Stimulated activated CD8-positive, alpha-beta memory T cell treated with anti-CD3 and anti-CD28 coated beads, Interleukin-15, amount 100 ng/mL, for 1 hour (primary cell): ENCODE measurements at regions not wholly inside any gene's neighbourhood (a gene's known extent, or its start where the extent isn't known, plus 50 kb on each side); places are given as distances from the start of the nearest gene placed in this dataset.
"Not testable (repeated sequence)": the region's sequence is repeated elsewhere in the genome, so short reads cannot be mapped to it uniquely, and the experiment has no call there.

ENCODE experiments used
- DNase-seq: peaks from one replicate; pipeline ENCODE4 v3.0.0-alpha.2; 2020; ENCODE audit warnings: low read depth

DNA sequence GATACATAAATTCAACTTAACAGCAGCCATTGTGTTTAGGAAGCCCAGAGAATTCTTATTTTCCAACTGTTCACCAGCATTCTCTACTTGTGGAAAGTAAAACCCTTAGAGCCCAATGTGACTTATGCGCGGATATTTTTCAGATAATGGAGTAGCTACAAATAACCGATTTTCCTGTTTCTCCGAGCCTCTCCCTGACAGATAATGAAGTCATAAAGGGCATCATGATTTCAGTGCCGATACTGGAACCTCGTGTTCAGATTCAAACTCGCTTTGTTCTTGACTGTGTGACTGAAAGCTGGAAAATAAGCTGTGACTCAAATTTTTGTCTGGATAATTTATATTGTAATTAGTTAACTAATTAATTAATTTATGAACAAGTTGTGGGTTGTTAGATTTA, 228.2 kb downstream of the VAPA start:
- no peak for DNase-seq

DNA sequence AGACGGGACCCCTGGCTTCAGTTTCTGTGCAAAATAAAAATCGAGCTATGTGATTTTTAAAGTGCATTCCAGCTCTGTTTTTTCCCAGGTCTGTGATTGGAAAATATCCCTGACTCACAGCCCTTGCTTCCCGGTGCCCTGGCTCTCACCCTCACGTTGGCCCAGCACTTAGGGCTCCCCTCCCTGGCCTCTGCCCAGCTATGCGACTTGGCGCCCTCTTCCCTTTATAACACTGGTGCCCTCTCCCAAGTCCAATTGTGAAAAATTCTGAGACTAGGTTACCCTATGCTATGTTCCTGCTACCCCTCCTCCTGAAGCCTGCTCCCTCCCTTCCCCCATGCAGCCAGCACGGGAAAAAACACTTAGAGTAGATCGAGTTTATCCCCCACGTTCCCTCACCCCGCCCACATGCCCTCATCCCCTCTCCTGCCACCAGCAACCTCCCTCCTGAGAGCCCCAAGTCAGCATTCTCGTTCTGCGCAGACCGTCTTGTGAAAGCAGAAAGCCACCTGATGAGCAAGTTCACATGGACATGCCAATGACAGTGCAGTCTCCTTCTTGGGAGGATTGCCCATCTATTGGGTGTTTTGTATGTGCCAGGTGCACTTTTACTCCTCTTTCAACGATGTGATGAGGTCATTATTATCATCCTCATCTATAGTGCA, 228.8 kb downstream of the VAPA start:
- no peak for DNase-seq

DNA sequence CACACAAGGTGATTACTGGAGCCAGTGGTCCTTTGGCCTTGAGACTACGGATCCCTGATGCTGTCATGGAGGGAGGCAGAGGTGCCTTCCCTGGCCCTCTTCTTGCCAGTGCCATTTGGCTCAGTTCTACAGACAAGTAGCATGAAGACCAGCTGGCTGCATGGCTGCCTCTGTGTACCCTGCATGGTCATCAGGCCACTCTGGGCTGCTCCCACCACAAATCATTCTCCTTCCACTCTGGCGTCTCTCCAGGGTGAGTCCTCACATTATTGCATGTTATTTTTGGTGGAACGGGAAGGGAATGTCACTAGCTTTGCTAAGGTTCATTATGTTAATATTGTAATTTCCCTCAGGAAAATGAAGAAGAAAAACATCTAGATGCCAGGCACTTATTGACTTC, 229.8 kb downstream of the VAPA start:
- no peak for DNase-seq

DNA sequence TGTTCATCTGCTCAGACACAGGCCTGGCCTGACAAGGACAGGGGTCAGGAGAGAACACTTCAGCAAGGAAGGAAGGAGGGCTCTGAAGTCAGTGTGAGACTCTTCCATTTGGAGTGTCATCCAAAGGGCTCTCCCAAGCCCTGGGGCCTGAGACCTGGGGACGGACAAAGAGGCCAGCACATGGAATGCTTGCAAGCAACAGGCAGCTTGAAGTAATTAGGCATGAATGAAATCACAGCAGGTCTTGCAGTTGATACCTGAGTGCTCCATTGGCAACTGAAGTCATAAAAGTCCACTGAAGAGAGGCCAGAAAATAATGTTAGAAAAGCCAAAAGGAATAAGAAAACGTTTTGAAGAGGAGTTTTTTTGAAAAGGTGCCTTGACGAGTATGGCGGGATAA, 231.7 kb downstream of the VAPA start:
- DNase-seq: no peak

DNA sequence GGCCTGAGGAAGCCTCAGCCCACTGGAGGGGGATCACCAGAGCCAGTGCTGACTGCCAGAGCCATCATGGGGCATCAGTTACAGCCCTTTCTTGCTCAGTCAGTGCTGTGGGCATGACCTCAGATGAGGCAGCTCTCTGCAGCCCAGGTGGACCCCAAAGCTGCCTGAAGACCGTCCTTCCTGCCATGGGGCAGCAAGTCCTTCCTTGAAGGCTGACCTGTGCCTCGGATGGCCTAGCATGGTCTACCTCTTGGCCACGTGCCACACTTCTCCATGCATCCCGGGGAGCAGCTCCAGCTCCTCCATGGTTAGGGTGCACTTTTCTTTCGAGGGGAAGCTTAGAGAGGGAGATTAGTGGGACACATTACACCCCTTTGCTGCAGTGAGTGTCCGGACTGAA, 233.4 kb downstream of the VAPA start:
- no peak for DNase-seq

DNA sequence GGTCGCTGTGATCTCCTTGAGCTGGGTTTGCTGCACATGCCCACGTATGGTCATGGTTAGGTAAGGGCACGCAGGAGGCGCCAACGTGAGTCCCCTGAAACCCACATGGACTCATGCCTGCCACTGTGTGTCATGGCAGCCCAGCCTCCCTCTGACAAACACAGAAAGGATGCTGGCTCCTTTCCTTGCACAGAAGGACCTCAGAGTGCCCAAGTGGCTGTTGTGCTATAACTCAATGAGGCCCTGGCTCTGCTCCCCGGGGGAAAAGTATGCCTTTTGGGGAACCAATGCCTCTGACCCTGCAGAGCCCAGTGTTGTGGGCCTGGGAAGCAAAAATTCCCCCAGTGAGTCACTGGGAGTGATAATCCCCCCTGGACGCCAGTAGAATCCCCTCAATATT, 233.9 kb downstream of the VAPA start:
- no peak for DNase-seq

DNA sequence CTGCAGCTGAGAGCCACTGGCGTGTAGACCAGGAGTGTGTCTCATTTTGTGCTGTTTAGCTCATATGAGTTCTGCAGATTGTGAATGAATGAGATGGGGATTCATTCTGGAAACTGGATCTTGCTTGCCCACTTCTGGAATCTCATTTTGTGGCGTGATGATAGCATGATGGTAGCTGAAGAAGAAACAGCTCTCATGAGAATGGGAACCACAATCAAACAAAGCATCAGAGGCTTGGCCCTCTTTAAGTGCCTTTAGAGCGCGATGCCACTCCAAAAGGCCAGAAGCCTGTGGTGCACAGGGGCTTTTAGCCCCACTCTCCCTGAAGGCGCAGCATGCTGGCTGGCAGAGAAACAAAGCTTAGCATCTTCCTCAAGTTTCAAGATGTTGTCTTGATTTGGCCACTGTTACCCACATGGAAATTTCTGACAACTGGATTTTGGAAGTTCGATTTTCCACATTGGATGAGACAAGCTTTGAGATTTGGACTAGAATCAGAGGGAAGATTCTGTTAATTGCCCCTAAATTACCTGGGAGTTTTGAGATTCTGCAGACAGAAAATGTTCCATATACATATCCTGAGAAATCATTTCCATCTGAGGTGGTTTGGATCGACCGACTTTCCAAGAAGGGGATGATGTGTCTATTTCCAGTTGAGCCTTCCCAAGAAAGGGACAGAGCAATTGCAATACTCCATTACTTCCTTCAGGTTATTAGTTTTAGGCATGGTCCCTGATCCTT, 234.5 kb downstream of the VAPA start:
- DNase-seq: no peak

DNA sequence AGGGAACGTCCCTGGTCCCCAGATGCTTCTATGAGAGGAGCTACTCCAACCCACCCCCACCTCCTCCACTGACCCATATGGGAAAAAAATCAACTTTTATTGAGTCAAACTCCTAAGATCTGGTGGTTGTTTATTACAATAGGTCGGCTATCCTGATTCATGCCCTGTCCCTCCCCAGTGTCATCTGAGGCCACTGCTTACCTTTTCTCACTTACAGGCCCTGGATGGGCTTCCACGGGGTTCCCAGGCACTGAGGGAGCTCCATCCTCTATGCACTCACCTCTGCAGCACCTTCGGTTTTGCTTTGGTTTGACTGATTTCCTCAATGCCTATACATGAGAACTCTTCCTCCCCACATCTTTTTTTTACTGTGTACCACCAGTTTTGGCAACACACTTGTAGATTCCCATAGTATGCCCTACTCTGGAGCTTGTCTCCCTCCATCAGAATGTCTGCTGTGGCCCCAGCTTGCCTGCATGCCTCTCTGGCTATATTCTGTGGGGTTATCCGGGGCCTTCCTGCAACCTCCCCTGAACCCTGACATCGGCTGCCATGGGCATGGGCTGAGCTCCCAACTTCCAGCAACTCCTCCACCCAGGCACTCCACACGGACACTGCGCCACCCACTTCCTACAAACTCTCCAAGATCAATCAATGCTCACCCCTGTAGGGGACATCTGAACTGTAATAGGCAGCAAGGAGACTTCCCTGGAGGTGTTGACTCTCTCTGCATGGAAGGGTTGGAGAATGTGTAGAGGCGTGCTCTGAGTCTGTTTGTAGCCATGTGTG, 236.1 kb downstream of the VAPA start:
- no peak for DNase-seq

DNA sequence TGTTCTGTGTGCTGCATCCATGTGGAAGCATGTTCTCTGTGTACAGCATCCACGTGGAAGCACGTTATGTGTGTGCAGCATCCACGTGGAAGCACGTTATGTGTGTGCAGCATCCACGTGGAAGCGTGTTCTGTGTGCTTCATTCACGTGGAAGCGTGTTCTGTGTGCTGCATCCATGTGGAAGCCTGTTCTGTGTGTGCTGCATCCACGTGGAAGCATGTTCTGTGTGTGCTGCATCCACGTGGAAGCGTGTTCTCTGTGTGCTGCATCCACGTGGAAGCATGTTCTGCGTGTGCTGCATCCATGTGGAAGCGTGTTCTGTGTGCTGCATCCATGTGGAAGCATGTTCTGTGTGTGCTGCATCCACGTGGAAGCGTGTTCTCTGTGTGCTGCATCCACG, 236.8 kb downstream of the VAPA start:
- not testable (repeated sequence) for DNase-seq

DNA sequence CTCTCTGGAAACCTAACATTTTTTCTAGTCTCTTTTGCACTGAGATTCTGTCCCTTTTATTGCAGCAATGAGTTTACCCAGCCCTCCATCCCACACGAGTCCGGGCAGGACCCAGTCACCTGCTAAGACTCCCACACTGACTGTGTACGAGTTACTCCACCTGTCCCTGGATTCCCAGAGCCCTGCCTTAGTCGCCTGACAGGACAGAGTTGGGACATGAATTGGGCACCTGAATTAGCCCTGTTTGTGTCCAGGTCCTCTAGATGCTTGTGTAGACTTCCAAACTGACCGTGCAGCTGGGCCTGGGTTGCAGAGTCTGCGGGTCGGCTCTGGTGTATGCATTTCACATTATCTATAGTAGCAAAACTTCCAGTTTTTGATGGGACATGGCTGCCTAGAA, 238.7 kb downstream of the VAPA start:
- DNase-seq: no peak

DNA sequence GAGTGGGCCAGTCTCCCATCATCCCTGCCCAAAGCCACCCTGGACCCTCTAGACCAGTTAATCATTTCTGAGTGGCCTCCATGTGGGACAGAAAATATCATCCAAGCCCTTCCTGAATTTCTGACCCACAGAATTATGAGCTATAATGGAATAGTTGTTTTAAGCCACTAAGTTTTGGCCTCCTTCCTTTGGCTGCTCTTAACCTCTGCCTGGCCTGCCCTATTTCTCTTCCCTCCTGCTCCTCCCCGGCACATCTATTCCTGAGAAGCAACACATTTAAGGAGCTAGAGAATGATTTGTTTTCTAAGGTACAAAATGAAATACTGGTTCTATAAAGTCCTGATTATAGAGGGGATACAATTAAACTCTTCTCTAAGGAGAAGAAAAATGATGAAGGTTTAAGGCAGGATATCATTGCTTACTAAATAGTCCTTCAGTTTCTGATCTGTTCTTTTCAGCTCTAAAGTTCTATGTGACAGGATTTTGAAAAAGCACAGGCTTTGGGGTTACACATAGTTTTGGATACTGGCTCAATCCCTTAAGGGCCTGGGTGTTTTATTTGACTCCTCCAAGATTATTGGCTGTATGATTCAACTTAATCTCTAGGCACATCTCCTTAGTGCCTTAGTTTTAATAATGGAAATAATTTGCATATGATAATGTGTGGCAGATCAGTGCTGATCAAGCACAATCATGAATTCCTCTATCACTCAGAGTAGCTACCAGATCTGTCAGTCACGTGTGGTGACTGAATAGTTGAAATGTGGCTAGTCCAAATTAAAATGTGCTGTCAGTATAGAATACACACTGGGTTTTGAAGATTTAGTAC, 240.3 kb downstream of the VAPA start:
- DNase-seq: no peak

DNA sequence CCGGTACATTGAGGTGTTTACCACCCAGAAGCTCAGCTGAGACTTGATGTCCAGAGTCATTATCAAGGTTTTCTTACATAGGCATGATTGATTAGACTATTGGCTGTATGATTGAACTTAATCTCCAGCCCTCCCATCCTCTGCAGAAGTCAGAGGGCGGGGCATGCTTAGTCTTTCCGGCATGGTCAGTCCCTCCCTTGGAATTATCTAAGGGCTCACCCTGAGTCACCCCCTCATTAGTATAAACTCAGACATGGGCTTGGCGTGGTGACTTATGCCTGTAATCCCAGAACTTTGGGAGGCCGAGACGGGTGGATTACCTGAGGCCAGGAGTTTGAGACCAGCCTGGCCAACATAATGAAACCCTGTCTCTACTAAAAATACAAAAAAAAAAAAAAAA, 243.9 kb downstream of the VAPA start:
- DNase-seq: no peak

DNA sequence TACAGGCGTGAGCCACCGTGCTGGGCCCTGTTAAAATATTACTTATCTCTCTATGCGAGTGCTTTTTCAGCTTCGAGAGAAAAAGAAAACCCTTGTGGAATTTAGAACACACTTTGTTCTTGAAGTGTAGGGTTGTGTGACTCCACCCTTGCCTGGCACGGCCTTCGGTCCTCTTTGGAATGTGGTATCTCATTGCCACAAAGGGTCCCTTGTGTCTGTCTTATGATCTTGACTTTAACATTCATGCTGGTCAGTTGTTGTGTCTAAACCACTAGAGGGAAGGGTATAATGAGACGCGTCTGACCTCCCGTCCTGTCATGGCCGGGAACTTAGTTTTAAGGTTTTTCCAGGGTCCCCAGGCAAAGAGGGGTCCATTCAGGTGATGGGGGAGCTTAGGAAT, 246.4 kb downstream of the VAPA start:
- no peak for DNase-seq

DNA sequence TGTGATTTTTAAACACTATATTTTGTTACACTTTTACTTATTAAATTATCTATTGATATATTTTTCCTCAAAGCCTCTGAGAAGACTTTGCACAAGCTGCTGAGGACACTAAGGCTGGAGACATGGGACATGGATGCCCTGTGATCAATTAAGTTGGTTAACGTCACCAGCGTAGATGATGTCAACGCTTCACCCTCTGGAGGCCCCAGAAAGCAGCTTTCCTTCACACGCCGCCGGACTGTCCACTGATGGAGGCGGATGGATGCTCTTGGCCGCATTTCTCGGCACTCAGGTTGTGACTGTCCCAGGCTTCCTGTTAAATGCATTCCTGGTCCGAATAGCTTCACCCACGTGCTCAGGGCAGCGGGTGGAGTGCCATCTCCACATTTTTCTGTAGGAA, 247.5 kb downstream of the VAPA start:
- DNase-seq: no peak

DNA sequence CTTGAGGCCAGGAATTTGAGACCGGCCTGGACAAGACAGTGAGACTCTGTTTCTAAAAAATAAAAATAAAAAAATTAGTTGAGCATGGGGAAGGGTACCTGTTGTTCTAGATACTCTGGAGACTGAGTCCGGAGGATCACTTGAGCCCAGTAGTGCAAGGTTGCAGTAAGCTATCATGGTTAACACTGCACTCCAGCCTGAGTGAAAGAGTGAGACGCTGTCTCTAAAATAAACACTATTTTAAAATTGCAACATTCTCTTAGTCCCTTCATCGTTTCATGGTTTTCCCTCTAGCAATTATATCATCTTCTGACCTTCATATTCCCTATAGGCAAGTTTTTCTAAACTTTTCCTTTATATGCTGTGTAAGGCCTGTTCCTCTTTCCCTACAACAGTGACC, 248.5 kb downstream of the VAPA start:
- DNase-seq: no peak

DNA sequence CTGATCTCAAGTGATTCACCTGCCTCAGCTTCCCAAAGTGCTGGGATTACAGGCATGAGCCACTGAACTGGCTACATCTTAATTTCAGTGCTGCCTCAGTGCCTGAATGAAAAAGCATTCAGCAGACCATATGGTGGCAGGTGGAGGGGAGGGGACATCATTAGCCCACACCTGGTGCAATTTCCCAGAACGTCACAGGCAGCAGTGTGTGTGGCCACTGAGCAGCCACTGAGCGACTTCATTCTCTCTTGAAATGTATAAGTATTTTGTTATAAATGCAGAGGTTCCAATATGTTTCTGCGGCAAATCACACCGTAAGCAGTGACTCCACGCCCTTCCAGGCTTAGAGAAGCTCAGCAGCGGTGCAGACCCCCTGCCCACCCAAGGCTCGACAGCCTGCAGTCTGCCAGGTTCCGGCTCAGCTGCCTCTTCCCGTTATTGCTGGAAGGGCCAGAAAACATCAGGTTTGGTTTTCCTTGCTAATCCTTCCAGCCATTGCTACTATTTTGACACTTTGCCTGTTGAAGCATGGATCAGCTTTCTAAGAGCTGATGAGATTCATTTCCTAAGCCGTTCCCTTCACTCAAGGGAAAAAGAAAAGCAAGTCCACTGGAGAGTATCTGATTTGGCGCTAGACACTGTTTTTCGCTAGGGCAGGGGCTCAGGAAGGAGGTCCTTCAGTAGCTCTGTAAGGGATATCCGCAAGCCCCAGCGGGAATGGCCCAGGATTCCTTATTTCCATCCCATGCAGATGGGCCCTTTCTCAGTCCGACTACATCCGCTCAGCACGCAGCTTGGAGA, 250.7 kb downstream of the VAPA start:
- DNase-seq: no peak

DNA sequence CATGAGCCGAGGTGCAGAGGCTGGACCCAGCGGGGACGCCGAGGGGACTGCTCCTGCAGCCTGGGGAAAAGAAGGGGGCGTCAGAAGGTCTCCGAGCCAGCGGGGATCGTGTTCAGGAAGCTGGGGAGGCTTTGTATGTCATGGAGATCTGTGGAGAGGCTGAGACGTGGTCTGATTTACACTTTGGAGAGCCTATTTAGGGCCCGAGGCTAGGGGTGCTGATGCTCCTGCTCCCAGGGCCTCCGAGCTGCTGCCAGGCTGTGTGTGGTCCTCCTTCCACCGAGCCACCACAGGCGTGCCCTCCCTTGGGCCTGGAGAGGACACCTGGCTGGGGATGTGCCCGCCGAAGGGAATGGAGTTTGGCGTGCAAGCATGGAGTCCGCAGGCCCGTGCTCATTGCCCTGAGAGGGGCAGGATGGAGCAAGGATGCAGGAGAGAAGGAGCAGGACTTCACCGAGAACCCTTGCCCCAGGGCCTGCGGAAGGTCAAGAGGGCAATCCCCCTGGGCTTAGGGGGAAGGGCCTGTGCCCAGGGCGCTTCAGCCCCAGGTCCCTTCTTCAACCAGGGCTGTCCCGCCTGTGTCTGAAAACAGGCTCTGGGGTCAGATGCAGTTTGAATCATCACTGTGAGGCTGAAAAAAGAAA, 252.5 kb downstream of the VAPA start:
- DNase-seq: no peak

DNA sequence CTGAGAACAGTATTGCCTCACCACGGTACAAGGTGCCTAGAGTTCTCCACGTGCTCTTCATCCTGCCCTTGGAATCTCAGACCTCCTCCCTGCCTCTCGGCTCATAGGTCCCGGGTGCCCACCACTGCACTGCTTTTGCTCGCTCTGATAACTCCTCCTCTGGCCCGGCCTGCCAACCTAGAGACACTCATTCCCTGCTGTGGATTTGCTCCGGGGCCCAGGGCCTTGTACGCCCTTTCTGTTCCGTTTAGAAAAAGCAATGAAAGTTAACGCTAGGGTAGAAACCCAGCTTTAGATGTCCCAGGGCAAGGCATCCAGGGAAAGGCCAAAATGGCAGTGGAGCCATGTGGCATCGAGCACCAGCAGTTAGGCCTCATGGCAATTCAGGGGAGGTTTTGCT, 253.9 kb downstream of the VAPA start:
- no peak for DNase-seq

DNA sequence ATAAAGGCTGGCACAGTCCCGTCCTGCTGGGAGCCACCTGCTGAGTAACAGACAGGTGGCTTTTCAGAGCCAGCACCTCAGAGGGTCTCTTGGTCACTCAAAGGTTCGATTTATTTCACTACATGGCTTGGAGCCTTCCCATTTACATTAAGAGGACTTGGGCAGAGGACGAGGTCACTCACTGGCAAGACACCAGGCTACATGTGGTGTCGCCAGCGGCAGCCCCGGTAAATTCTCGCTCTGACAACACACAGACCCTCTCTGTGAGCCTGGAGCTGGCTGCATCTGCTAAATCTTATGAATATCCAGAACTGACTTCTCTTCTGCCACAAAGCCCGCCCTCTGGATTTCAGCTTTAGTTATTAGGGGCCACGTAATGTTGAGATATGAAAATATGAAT, 254.7 kb downstream of the VAPA start:
- DNase-seq: no peak

DNA sequence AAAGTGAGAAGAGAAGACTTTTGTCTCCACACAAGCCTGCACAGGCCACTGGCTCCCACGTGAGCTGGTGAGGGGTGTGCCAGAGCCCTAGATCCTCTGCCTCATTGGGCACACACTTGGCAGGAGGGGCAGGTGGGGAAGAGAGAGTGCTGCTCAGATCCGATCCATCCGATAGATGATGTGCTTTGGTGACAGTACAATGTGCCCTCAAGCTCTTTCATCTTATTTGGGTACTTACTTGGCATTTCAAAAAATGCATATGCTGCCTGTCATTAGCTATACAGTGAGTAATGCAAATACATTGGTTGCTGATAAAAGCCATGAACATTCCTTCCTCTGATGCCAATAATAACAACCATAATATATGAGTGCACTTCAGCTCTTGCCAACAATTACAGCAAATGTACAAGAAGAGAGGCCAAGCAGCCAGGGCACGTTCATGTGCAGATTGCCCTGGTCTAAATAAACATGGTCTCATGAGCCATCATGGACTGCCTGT, 255.3 kb downstream of the VAPA start:
- no peak for DNase-seq

DNA sequence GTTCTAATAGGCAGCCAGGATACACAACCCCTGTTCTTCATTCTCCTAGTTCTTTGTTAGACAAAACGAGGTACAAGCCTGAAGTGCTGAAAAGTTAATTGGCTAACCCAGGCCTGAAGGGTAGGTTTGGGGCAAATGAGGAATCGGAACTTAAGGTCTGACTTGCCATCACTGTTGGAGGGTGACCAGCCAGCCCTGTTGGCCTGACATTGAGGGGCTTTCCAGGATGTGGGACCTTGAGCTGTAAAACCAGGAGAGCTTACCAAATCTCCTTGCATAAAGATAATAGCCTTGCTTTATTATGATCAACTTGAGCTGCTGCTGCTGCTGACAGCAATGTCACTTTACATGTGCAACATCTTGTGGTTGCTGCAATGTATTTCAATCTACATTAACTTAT, 256.0 kb downstream of the VAPA start:
- no peak for DNase-seq
